GM21619 (cell line): ENCODE measurements at regions not wholly inside any gene's neighbourhood (a gene's known extent, or its start where the extent isn't known, plus 50 kb on each side); places are given as distances from the start of the nearest gene placed in this dataset.
"Not testable (repeated sequence)": the region's sequence is repeated elsewhere in the genome, so short reads cannot be mapped to it uniquely, and the experiment has no call there.

ENCODE experiments used
- ATAC-seq: cut with Tn5 transposase; IDR thresholded peaks from one replicate; pipeline ENCODE4 v1.9.1; 2021; ENCODE audit not compliant: unreplicated experiment

DNA sequence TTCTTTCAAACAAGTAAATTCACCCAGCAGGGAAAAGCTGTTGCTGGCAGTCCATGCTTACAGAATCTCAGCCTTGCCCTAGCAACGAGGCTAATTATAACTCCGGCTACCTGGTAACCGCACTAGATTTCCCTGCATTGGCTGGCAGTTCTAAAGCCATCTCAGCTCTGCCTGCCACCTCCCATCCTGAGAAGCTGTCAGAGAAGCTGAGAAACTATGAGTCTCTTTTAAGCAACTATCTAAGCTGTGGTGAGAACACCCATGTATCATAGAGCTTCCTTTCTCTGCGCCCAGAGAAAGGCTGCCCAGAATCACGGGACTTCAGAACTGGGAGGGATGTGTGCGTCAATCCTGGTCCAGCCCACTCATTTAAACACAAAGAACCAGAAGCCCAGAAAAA is 113.9 kb upstream of the NBPF26 start:
- ATAC-seq: not testable (repeated sequence)

DNA sequence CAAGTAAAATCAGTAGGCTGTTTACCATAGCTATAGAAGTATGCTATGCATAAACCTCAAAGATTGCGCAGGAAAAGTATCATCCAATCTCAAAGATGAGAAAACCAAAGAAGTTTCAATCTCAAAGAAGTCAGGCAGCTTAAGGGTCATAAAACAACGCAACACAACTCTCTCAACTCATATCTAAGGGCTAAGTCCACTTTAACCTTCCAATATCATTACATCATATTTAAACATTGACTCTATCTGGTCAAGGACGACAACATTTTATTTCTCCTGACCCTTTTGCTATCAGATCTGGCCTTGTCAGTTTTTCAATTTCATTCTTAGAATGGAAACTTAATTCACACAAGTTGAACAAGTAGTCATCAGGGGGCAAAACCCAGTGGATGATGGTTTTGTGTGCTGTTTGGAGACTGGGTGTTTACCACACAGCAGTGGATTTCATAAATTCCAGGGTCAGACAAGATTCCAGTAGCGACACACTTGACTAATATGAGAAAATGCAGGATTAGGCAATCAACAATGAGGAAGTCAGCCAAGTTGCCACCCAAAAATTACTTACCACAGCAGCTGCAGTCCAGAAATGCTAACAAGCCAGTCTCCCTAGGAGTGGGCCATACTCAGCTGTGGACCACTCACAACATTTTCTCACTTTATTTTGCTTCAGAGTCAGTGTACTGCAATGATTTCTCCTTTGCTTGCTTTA is 108.7 kb upstream of the NBPF26 start:
- not testable (repeated sequence) for ATAC-seq

DNA sequence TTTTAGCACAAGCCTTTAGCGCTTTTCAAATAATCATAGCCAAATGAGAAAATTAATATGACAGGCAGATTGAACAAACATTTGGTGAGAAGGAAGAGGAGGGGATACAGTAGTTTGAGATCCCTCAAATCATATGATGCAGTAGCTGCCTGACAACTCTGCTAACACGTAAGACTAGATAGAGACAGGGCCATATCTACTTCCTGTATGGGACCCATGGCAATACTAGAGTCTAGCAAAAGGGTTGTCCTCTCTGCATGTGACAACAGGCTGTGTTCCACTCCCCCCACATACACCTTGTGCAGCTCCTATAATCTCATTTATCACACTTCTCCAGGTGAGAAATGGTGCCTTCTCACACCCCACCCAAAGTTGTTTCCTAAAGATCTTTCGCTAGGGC is 106.3 kb upstream of the NBPF26 start:
- not testable (repeated sequence) for ATAC-seq

DNA sequence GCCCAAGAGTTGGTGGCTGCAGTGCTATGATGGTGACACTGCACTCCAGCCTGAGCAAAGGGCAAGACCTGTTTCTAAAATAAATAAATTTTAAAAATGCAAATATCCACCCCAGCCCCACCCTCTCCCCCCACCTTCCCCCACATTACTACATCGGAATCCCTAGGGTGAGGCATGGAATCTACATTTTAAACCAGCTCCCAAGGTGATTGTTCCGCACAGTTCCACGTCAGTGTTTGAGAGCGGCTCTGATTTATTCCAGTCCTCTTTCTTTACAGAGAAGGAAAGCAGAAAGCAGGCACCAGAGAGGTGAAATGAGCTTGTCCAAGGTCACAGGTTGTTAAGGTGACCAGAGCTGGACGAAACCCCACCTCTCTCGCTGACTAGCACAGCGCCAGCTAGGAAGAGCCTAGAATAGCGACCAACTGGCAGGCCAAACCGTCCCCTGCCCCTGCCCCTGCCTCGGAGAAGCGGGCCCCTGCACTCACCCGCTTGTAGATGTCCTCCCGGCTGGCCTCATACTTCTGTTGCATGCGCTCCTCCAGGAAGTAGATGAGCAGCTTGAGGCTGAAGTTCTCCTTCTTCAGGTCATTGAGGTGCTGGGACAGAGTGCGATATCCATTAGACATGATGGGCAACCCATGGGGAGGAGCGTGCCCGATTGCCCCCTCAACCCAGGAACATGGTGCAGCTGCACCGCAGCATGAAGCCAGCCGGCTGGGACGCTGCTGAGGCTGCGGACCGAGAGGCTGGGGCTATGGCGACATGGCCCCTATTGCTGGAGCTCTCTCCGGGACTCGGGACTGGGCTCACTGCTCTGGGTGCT is 103.7 kb upstream of the NBPF26 start:
- ATAC-seq: not testable (repeated sequence)

DNA sequence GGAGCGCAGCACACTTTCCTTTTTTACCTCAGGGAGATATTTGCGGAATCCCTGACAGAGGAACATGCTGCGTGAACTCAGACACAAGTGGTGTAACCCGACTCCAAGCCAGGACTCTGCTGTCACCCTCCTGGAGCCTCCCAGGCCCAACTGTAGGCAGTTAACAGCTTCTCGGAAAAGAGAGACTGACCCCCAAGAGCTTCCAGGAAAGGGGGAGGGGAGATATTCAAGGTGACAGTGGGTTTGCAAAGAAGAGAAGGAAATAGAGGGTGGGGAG is 103.1 kb upstream of the NBPF26 start:
- ATAC-seq: not testable (repeated sequence)

DNA sequence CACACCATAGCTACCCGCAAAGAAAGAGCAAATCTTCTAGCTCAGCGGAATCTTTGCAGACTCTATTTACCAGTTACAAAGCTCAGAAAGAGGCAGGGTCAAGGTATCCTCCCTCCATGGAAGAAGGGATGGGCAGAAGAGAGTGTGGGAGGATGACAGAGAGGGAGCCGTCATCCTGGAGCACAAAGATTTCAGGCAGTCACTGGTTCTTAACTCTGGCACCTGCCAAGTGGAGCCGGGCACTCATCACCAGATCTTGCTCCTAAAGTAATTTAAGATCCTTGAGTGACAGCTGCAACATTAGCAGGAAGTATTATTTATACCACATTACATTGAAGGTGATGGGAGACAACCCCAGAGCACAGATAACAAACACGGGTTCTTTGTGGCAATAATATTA is 102.5 kb upstream of the NBPF26 start:
- ATAC-seq: not testable (repeated sequence)

DNA sequence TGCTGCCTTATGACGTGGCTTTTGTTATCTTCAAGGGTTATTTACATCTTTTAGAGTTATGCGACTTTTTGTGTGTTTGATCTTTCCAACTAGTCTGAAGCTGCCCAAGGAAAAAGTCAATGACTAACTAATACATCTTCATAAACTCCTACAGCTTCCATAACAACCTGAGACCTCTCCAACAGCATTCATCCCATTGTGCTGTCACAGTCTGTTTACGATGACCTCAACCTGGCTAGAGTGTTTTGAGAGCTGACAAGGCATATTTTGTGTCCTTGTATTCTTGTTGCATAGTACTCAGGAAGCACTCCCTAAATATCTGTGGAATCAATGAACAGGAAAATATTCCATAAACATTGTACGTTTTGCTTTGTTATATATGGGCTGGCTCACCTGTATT is 100.2 kb upstream of the NBPF26 start:
- ATAC-seq: not testable (repeated sequence)

DNA sequence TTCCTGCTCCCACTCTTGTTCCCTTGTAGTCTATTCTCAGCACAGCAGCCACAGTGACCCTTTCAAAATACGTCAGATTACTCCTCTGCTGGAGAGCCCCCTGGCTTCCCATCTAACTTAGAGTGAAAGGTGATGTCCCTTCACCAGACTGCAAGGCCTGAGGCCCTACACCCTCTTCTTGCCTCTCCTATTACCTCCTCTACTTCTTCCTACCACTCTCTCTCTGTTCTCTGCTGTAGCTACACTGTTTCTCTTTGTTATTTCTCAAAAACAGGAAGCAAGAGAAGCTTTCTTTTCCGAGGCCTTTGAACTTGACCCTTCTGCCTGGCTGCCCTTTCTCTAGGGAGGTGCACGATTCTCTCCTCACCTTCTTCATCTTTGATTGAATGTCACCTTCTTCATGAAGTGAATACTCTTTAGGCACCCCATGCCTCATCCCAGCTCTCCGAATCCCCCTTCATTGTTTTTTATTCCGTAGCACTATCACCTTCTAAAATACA is 99.1 kb upstream of the NBPF26 start:
- ATAC-seq: not testable (repeated sequence)

DNA sequence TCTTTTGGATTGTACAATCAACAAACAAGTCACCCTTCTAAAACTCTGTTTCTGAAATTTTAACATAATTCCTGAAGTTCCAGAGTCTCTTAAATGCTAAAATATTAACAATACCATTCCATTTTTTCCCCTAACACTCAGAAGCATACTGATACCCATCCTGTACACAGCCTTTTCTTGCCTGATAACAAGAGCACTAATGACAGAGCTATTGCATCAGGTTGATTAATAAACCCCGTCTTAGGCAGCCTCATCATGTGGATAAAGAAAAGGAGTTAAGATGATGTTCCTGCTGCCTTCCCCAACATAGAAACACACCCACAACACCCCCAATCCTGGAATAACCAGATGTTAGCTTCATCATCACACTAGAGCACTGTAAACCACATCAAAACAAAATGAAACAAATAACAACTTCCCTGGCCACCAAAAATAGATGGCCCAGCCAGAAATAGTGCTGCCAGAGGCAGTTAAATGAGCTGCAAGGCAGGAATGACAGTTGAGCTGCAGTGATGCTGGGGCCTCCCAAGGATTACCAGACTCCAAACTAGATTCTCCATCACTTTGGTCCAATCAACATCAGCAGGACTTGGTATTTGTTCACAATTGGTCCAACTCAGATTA is 93.8 kb upstream of the NBPF26 start:
- not testable (repeated sequence) for ATAC-seq

DNA sequence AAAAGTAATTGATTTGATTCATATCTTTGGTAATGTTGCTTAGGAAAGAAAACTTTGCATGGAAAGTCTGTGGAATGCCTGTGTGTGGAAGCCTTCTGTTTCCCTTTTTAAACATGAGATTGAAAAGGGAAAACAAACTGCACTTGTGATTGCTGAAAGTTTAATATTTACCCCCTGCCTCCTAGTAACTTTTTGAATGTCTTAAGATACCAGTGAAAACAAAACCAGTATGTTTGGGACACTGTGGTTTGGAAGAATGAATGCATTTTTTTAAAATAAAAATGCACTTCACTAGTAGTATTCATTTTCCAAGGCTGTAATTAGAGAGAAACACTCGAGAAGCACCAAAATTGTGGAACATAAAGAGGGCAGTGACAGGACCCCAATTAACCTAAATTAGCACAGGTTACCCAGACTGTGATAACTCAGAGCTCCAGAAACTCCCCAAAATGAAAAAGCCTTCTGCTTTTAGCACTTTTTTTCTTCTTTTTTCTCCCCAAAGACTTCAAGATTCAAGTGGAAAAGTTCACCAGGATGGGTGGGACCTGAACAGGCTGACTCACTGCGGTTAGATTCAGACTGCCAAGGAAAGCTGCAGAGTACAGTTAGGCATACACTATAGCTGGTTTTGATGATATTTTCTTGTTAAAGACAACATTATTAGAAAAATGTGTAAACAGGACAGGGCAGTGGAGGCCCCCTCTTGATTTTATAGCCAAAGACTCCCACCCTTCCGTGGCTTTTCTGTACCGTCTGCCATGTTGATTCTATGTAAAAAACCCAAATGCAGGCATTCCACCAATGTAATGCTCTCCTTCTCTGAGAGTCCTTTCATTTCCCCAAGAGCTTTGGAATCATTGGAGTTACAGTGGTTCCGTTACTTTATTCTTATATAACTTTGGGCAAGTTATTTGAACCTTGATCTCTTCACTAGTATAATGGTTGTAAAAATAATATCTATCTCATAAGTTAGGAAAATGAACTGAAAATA is 88.6 kb upstream of the NBPF26 start:
- ATAC-seq: not testable (repeated sequence)

DNA sequence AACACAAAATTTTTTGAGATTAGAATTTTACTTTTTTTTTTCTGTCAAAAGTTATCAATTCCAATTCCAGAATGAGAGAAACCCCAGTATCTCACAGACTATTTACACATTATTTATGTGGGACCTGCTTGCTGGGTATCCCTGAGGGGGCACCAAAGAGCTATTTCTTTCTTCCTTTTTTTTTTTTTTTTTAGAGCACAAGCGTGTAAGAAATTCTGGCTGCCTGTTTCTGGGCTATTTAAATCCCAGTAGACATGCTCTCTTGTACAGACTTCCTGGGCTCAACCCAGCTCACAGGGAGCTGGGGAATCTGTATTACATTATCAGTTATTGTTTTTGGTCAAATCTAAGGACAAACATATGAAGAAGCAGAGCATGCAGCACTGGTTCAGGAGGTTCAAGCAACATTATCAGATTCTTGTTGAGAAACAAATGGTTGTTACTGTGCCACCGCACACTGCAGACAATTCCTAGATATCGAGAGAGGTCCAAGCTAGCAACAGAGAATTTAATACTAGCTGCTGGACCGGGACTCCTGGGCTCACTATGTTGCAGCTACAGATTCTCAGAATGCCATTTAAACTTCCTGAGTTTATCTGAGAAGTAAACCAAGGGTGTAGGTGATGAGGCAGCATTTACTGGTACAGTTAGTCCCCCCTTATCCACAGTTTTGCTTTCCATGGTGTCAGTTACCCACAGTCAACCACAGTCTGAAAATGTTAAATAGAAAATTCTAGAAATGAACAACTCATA is 83.3 kb upstream of the NBPF26 start:
- not testable (repeated sequence) for ATAC-seq

DNA sequence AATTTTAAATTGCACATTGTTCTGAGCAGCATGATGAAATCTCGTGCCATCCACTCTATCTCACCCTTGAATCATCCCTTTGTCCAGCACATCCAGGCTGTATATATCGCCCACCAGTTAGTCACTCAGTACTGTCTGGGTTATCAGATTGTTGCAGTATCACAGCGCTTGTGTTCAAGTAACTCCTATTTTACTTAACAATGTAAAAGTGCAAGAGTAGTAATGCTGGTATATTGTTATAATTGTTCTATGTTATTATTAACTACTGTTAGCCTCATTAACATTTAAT is 82.8 kb upstream of the NBPF26 start:
- not testable (repeated sequence) for ATAC-seq

DNA sequence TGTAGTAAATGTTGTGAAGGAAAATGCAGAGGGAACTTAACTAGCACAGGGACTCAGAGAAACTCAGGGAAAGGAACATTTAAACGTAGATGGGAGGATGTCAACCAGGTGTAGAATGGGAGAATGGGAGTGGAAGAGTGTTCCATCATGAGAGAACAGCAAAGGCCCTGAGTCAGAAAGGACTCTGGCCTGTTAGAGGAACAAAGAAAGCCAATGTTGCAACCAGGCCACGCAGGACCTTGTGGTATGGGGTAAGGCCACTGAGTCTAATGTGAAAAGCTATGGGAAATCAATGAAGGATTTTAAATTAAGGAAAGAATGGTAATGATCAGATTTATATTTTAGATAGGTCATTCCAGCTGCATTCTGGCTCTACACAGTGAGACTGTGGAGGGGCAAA is 76.6 kb upstream of the NBPF26 start:
- not testable (repeated sequence) for ATAC-seq

DNA sequence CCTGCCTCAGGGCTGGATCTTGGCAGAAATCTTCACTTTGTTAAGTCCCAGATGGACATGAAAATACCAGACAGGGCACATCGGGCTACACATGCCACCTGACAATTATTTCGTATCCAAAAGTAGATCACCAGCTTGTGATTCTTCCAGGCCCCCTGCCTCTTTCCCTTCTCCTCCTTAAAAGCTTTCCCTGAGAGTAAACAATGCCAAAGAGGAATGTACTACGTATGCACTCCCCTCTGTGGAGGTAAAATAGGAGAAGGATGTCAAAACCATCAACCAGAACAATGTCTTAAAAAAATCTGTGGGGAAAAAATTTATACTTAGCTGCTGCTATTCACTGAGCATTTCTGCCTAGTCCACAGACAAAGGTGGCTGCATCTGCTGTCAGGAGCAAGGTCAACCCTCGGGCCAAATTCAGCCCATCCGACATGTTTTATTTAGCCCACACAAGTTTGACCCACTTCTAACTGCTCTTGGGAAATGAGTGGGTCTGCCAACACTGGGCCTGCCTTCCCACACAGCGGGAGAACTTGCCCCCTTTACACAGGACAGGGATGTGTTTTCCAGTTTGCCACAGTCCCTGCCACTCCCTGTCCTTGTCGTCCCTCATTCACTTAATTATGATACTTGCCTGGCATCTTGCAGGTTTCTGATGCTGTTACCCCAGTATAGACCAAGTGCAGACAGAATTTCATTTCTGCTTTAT is 74.7 kb upstream of the NBPF26 start:
- not testable (repeated sequence) for ATAC-seq

DNA sequence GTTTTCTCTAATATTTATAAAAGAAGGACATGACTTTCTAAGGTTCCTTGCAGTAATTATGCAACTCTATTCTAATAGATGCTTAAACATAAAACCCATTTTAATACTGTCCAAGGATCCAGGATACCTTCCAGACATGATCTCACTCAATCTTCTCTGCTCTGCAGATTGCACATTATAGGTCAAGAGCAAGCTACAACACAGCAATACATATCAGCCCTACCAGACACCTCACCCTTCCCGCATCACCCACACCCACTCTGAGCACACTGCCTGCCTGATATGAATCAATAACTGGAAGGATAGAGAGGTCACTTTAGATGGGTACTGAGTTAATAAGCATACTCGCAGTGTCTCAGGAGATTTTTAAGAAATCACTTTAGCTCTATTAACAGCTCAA is 74.0 kb upstream of the NBPF26 start:
- ATAC-seq: not testable (repeated sequence)

DNA sequence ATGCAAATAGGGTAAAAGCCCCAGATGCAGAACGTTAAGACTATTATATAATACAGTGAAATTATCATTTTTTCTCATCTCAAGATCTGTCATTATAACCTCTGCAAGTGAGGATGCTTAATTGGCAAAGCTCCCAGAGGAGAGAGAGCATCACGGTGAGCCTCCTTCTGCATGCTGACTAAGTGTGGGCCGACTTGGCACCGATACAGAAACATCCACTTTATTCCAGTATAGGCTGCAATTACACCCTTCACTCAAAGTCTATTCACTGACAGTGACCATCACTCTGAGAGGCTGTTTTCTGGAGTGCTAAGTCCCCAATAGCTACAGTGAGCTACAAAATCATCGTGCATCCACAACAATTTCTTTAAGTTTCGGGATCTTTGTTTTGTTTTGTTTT is 69.6 kb upstream of the NBPF26 start:
- not testable (repeated sequence) for ATAC-seq

DNA sequence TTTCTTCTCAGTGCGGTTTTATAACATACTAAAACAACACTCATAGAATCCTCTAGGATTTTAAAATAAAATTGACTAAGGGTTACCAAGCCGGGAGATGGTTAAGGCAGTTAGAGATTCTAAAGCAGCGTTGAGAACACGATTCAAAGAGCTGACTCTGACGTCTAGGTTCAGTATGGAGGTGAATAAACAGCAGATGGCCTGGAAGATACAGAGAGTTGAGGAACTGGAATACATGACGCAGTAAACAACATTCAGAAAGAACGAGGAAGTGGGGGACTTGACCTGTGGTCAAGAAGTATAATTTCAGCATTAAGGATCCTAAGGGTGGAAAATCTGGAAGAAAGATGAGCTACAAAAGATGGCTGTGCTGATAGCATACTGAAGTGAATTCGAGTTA is 68.4 kb upstream of the NBPF26 start:
- not testable (repeated sequence) for ATAC-seq

DNA sequence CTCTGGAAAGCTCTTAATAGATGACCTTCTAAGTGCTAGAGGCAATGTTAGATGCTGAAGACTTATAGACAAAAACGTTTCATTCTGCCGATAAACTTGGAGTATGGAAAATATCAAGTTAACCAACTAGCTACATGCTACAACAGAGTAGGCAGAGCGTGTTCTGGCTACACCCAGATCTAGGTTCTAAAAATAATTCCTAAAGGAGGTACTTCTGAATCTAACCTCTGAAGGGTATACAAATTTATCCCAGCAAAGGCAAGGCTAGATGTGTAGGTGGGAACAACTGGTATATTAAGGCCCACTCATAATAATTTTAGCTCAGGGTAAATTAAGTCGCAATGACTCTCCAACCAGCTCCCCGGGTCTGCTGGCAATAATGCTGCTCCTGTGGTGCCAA is 67.6 kb upstream of the NBPF26 start:
- ATAC-seq: not testable (repeated sequence)

DNA sequence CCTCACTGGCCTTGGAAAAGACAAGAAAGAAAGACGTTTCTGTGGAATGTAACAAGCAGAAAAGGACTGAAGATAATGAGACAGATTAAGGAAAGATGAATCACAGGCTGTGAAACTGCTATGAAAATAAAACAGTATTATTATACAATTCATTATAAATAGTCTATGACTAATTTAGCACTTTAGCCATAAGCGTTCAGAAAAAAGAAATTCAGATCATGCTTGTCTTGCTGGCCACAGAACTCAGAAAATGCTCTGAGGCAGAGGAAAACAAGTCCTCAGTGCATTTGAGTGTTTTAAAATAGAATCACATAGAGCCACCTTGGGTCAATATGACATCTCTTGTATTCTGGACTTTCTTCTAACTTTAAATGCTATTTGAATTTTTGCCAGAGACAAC is 65.9 kb upstream of the NBPF26 start:
- ATAC-seq: not testable (repeated sequence)
